ENCODE measurements at regions not wholly inside any gene's neighbourhood (a gene's known extent, or its start where the extent isn't known, plus 50 kb on each side); places are given as distances from the start of the nearest gene placed in this dataset.

GRCh38 chr3:35544976-35545375, 94.3 kb upstream of the ARPP21 start:
- Mint-ChIP-seq H3K9me3 (ENCODE audit: low read depth) (no peaks in the 10 kb centered on the region), H3K27me3 (no peaks in the 10 kb centered on the region), H3K4me1 (ENCODE audit: low read depth) (no peaks in the 10 kb centered on the region), H3K4me3 (no peak overlapping the region), H3K27ac (no peak overlapping the region), H3K36me3 (no peaks in the 10 kb centered on the region)

GRCh38 chr3:35549690-35550089, 89.6 kb upstream of the ARPP21 start:
- Mint-ChIP-seq H3K4me1 (ENCODE audit: low read depth) (no peaks in the 10 kb centered on the region), H3K36me3 (no peaks in the 10 kb centered on the region), H3K27ac (no peak overlapping the region), H3K9me3 (ENCODE audit: low read depth) (no peaks in the 10 kb centered on the region), H3K27me3 (no peaks in the 10 kb centered on the region), H3K4me3 (no peak overlapping the region)

- Mint-ChIP-seq H3K9me3 (ENCODE audit: low read depth) (peaks cover 7% of the 10 kb centered on the region), H3K36me3 (no peaks in the 10 kb centered on the region), H3K27ac (no peak overlapping the region), H3K4me1 (ENCODE audit: low read depth) (no peaks in the 10 kb centered on the region), H3K4me3 (no peak overlapping the region), H3K27me3 (no peaks in the 10 kb centered on the region)
Observed at GRCh38 chr3:35562141-35562540, 77.2 kb upstream of the ARPP21 start.

- Mint-ChIP-seq H3K36me3 (no peaks in the 10 kb centered on the region), H3K4me3 (no peak overlapping the region), H3K27me3 (no peaks in the 10 kb centered on the region), H3K4me1 (ENCODE audit: low read depth) (no peaks in the 10 kb centered on the region), H3K9me3 (ENCODE audit: low read depth) (no peaks in the 10 kb centered on the region), H3K27ac (no peak overlapping the region)
Observed at GRCh38 chr3:35565048-35565447, 74.3 kb upstream of the ARPP21 start.

All from activated naive CD8-positive, alpha-beta T cell (primary cell).